Panc1 (cell line): ENCODE measurements at regions not wholly inside any gene's neighbourhood (a gene's known extent, or its start where the extent isn't known, plus 50 kb on each side); places are given as distances from the start of the nearest gene placed in this dataset.

Experiments used
- ATAC-seq: fragments of 200-7000 bp; cut with Tn5 transposase; 2 replicates; pipeline ENCODE4 v1.9.1; 2020; ENCODE audit warnings: mild to moderate bottlenecking, moderate library complexity
- BruUV-seq: library from RNA; stranded (reverse); fragments of 400-500 nt; replicated peaks from 2 replicates; lab custom pipeline; 2021; lab: Mats Ljungman, UMichigan
- CTCF ChIA-PET: fragments of 300-600 bp; sonication (Branson Sonifier 250); formaldehyde crosslinking; loops from one replicate; lab custom pipeline; 2022; ENCODE audit warnings: antibody characterized with exemption; lab: Charles Lee
- POLR2A ChIA-PET: fragments of 300-600 bp; sonication (Branson Sonifier 250); formaldehyde crosslinking; loops from one replicate; lab custom pipeline; 2022; ENCODE audit warnings: antibody characterized with exemption; lab: Charles Lee
- DNase-seq: peaks from one replicate; pipeline ENCODE4 v3.0.0-alpha.2; 2010; ENCODE audit warnings: low read depth, low spot score
- H3K27ac ChIP-seq: 2 replicates; pipeline ENCODE4 v1.5.1; 2011; ENCODE audit warnings: mild to moderate bottlenecking, low read length, inconsistent platforms
- H3K27me3 ChIP-seq: fragments of 200-500 bp; sonication (Bioruptor generic); 2 replicates; pipeline ENCODE4 v1.6.0; 2014; ENCODE audit warnings: low read length, inconsistent platforms; ENCODE audit not compliant: control insufficient read depth, insufficient read depth
- H3K36me3 ChIP-seq: fragments of 200-500 bp; sonication (Bioruptor generic); 2 replicates; pipeline ENCODE4 v1.5.1; 2014; ENCODE audit warnings: inconsistent platforms, mild to moderate bottlenecking, low read length, moderate library complexity; ENCODE audit not compliant: control insufficient read depth, insufficient read depth
- H3K4me1 ChIP-seq: 2 replicates; pipeline ENCODE4 v1.5.1; 2011; ENCODE audit warnings: inconsistent platforms, mild to moderate bottlenecking, low read length, moderate library complexity; ENCODE audit not compliant: control insufficient read depth, insufficient read depth
- H3K4me3 ChIP-seq, 2 experiments: 2 replicates each; pipeline ENCODE4 v1.5.1; 2011 to 2012; ENCODE audit warnings: low read depth in 2 of 2, low read length in 2 of 2, mild to moderate bottlenecking in 2 of 2, inconsistent platforms in 1 of 2, moderate library complexity in 1 of 2
- H3K9me3 ChIP-seq: fragments of 200-500 bp; sonication (Bioruptor generic); 2 replicates; pipeline ENCODE4 v1.5.1; 2014; ENCODE audit warnings: low read depth, mild to moderate bottlenecking, inconsistent platforms, low read length, moderate library complexity; ENCODE audit not compliant: control insufficient read depth, insufficient read depth
- CTCF ChIP-seq: fragments of 450-650 bp; IDR thresholded peaks from 2 replicates; pipeline ENCODE4 v1.5.1; 2017; ENCODE audit warnings: mild to moderate bottlenecking
- POLR2AphosphoS5 ChIP-seq: IDR thresholded peaks from 2 replicates; pipeline ENCODE4 v1.6.1; 2012; ENCODE audit warnings: mild to moderate bottlenecking, low read depth, low read length, moderate library complexity
- REST ChIP-seq, 2 experiments: IDR thresholded peaks; 2 replicates each; pipeline ENCODE4 v1.6.1; 2011 to 2012; ENCODE audit warnings: low read depth in 2 of 2, control low read depth in 1 of 2, low read length in 1 of 2, mild to moderate bottlenecking in 1 of 2, moderate library complexity in 1 of 2; ENCODE audit not compliant: insufficient read depth in 1 of 2
- SIN3A ChIP-seq: IDR thresholded peaks from 2 replicates; pipeline ENCODE4 v1.6.1; 2012; ENCODE audit warnings: low read depth, mild to moderate bottlenecking, low read length, moderate library complexity, borderline replicate concordance; ENCODE audit not compliant: insufficient read depth
- TCF7L2 ChIP-seq: IDR thresholded peaks from 2 replicates; pipeline ENCODE4 v1.6.1; 2011; ENCODE audit warnings: mild to moderate bottlenecking, low read depth, low read length, inconsistent platforms
- in situ Hi-C: cut with HindIII; loops from 2 replicates; pipeline ENCODE4 v1.10.0; 2016; ENCODE audit warnings: low sequenced_read_pairs, low pct_unique_long_range_greater_than_20kb
- intact Hi-C: fragments of 100-400 bp; cut with micrococcal nuclease; formaldehyde crosslinking; loops from one replicate; pipeline ENCODE4 v1.10.0; 2022; ENCODE audit not compliant: unreplicated experiment

DNA sequence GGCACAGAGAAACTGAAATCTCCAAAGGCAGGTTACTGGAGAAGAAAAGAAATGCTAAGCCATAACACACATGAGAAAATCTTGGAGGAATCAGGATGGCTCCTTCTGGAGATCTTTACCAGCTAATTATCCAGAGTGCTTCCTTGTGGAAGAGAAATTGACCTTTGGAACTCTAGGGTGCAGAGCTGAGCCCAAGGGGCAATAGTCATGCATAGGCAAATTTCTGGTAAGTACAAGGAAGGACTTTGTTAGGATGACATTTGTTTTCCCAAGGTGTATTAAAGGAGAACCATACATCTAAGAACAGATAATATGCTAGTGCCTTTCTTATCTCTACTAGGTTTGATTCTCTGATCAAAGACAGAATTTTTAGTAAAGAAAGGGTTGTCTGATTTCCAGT lies 670.6 kb downstream of the DHX35 start:
- Histone ChIP-seq H3K36me3 (no peaks in the 10 kb centered on the region), H3K9me3 (no peaks in the 10 kb centered on the region), H3K27ac (no peak overlapping the region), H3K4me1 (no peaks in the 10 kb centered on the region), H3K27me3 (no peaks in the 10 kb centered on the region), H3K4me3 (no peak overlapping the region)
- in situ Hi-C loops (no loop called here), intact Hi-C loops (no loop called here)
- POLR2A ChIA-PET: no interaction called here
- no peak for TF ChIP-seq CTCF
- TF ChIP-seq REST (IDR thresholded peaks at IDR 0.05; ENCODE audit: insufficient read depth in 1 of 2, low read depth in 2 of 2, low read length in 1 of 2): no peak
- no peak for TF ChIP-seq SIN3A
- no peak for TF ChIP-seq TCF7L2
- TF ChIP-seq POLR2AphosphoS5: no peak
- DNase-seq (no peak), ATAC-seq (no peak)
- CTCF ChIA-PET: no interaction called here
- BruUV-seq: no TSS peak

DNA sequence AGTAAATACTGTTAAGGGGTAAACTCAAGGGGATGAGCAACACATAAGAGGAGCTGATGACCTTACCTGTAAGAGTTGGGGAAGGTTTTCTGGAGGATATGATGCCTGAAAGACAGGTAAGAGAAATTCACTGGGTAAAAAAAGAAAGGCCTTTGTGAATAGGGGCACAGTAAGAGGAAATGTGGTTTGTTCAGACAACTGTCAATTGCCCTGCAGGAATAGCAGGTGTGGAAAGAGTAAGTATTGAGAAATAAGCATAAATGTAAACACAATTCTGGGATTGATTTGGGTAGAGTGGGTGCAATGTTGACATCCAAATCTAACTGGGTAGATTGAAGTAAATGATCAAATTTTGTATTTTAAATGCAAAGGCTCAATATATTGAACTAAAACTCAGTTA lies 670.0 kb downstream of the DHX35 start:
- Histone ChIP-seq H3K27ac (no peak overlapping the region), H3K4me1 (no peaks in the 10 kb centered on the region), H3K27me3 (no peaks in the 10 kb centered on the region), H3K9me3 (no peaks in the 10 kb centered on the region), H3K4me3 (no peak overlapping the region), H3K36me3 (no peaks in the 10 kb centered on the region)
- BruUV-seq: no TSS peak
- no peak for ATAC-seq
- intact Hi-C loops (no loop called here), in situ Hi-C loops (no loop called here)
- no peak for TF ChIP-seq TCF7L2
- no peak for TF ChIP-seq CTCF
- no peak for TF ChIP-seq REST (IDR thresholded peaks at IDR 0.05; ENCODE audit: insufficient read depth in 1 of 2, low read depth in 2 of 2, low read length in 1 of 2)
- TF ChIP-seq POLR2AphosphoS5: no peak
- TF ChIP-seq SIN3A: no peak
- CTCF ChIA-PET: no interaction called here
- POLR2A ChIA-PET: no interaction called here
- DNase-seq: no peak
